Keratinocyte (primary cell): ENCODE measurements at regions not wholly inside any gene's neighbourhood (a gene's known extent, or its start where the extent isn't known, plus 50 kb on each side); places are given as distances from the start of the nearest gene placed in this dataset.
"Not testable (repeated sequence)": the region's sequence is repeated elsewhere in the genome, so short reads cannot be mapped to it uniquely, and the experiment has no call there.

Source experiments
- DNase-seq: peaks from one replicate; pipeline ENCODE4 v3.0.0-alpha.2; 2011; ENCODE audit warnings: low read depth, missing footprints, low spot score
- FAIRE-seq: peaks from 2 replicates; lab custom pipeline; 2011; peaks lifted over from hg19 to GRCh38; lab: Jason Lieb, UNC
- H2AFZ ChIP-seq: 2 replicates; pipeline ENCODE4 v1.6.0; 2012; ENCODE audit warnings: low read length, control low read depth, inconsistent platforms; ENCODE audit not compliant: control insufficient read depth
- H3K27ac ChIP-seq: 2 replicates; pipeline ENCODE4 v1.5.1; 2011; ENCODE audit warnings: low read length; ENCODE audit not compliant: control insufficient read depth, insufficient read depth
- H3K27me3 ChIP-seq: 3 replicates; pipeline ENCODE4 v1.6.0; 2011; ENCODE audit warnings: low read length; ENCODE audit not compliant: control insufficient read depth, insufficient read depth; ENCODE audit errors: extremely low read depth
- H3K36me3 ChIP-seq, 2 experiments: 2 replicates in 1 of 2; 3 replicates in 1 of 2; pipeline ENCODE4 v1.5.1; 2011; ENCODE audit warnings: low read length in 2 of 2, mild to moderate bottlenecking in 1 of 2; ENCODE audit not compliant: control insufficient read depth in 2 of 2, insufficient read depth in 2 of 2; ENCODE audit errors: extremely low read depth in 1 of 2
- H3K4me1 ChIP-seq: 3 replicates; pipeline ENCODE4 v1.5.1; 2011; ENCODE audit warnings: low read length; ENCODE audit not compliant: control insufficient read depth, insufficient read depth; ENCODE audit errors: extremely low read depth
- H3K4me2 ChIP-seq: 3 replicates; pipeline ENCODE4 v1.6.0; 2011; ENCODE audit warnings: low read depth, low read length; ENCODE audit not compliant: control insufficient read depth, insufficient read depth; ENCODE audit errors: extremely low read depth
- H3K4me3 ChIP-seq, 3 experiments: fragments of 200-600 bp in 1 of 3; sonication (generic) in 1 of 3; 2 replicates in 2 of 3; 3 replicates in 1 of 3; pipeline ENCODE4 v1.5.1; 2011 to 2016; ENCODE audit warnings: low read length in 3 of 3, mild to moderate bottlenecking in 3 of 3, control low read depth in 2 of 3, inconsistent platforms in 1 of 3, low read depth in 1 of 3, mixed read lengths in 1 of 3, mixed run types in 1 of 3, moderate library complexity in 1 of 3; ENCODE audit not compliant: control insufficient read depth in 2 of 3, insufficient read depth in 2 of 3; ENCODE audit errors: extremely low read depth in 1 of 3
- H3K79me2 ChIP-seq: 2 replicates; pipeline ENCODE4 v1.6.0; 2012; ENCODE audit warnings: low read length; ENCODE audit not compliant: control insufficient read depth, insufficient read depth
- H3K9ac ChIP-seq: 3 replicates; pipeline ENCODE4 v1.6.0; 2011; ENCODE audit warnings: low read length; ENCODE audit not compliant: control insufficient read depth, insufficient read depth; ENCODE audit errors: extremely low read depth
- H3K9me1 ChIP-seq: 3 replicates; pipeline ENCODE4 v1.6.0; 2011; ENCODE audit warnings: low read length; ENCODE audit not compliant: control insufficient read depth, insufficient read depth; ENCODE audit errors: extremely low read depth
- H3K9me3 ChIP-seq: 2 replicates; pipeline ENCODE4 v1.5.1; 2012; ENCODE audit warnings: low read depth, low read length; ENCODE audit not compliant: control insufficient read depth
- H4K20me1 ChIP-seq: 3 replicates; pipeline ENCODE4 v1.6.0; 2011; ENCODE audit warnings: low read length; ENCODE audit not compliant: control insufficient read depth, insufficient read depth; ENCODE audit errors: extremely low read depth
- CTCF ChIP-seq, 3 experiments: IDR thresholded peaks in 1 of 3; conservative IDR thresholded peaks in 1 of 3; optimal IDR thresholded peaks in 1 of 3; 2 replicates in 2 of 3; 3 replicates in 1 of 3; pipeline versions ENCODE3 to v1.5.1; 2011; ENCODE audit warnings: low read length in 3 of 3, mild to moderate bottlenecking in 3 of 3, moderate library complexity in 2 of 3, control low read depth in 1 of 3, inconsistent platforms in 1 of 3; ENCODE audit not compliant: insufficient read depth in 2 of 3; ENCODE audit errors: extremely low read depth in 1 of 3
- EZH2 ChIP-seq: IDR thresholded peaks from one replicate; pipeline ENCODE4 v1.6.1; 2012; ENCODE audit warnings: inconsistent platforms, mild to moderate bottlenecking, low read length, moderate library complexity
- dilution Hi-C: fragments of 300-500 bp; cut with MboI; formaldehyde crosslinking; loops from one replicate; pipeline ENCODE4 v1.7.0; 2020; ENCODE audit warnings: low sequenced_read_pairs; ENCODE audit not compliant: extremely low pct_ligation_motif_present

- TF ChIP-seq EZH2 (no peak), CTCF (optimal IDR thresholded peaks at IDR 0.05 in 1 of 3, IDR thresholded peaks at IDR 0.05 in 1 of 3, conservative IDR thresholded peaks at IDR 0.05 in 1 of 3; ENCODE audit: extremely low read depth in 1 of 3, insufficient read depth in 2 of 3, low read length in 3 of 3) (no peak)
- Histone ChIP-seq H3K27ac (no peak overlapping the region), H3K9me1 (no peaks in the 10 kb centered on the region), H3K27me3 (no peaks in the 10 kb centered on the region), H3K9me3 (no peaks in the 10 kb centered on the region), H3K79me2 (no peaks in the 10 kb centered on the region), H4K20me1 (no peaks in the 10 kb centered on the region), H3K9ac (no peak overlapping the region), H3K36me3 (no peaks in the 10 kb centered on the region), H2AFZ (no peak overlapping the region), H3K4me3 (no peak overlapping the region), H3K4me1 (no peaks in the 10 kb centered on the region), H3K4me2 (no peak overlapping the region)
- dilution Hi-C loops: no loop called here
- DNase-seq: no peak
- no peak for FAIRE-seq
Observed at GRCh38 chrX:54641530-54641929, 111.5 kb downstream of the GNL3L start.

GRCh38 chrX:54647607-54648006 lies 117.6 kb downstream of the GNL3L start:
- H3K9me3 ChIP-seq, H4K20me1 ChIP-seq, DNase-seq, H3K9me1 ChIP-seq, H3K9ac ChIP-seq, dilution Hi-C loops, H3K4me3 ChIP-seq, FAIRE-seq, H3K4me1 ChIP-seq, H3K27me3 ChIP-seq, H3K27ac ChIP-seq, H3K36me3 ChIP-seq, H2AFZ ChIP-seq, H3K79me2 ChIP-seq, H3K4me2 ChIP-seq: not testable (repeated sequence)

GRCh38 chrX:54659547-54659946 lies 129.5 kb downstream of the GNL3L start:
- dilution Hi-C loops: no loop called here
- H3K4me2 ChIP-seq: no peak overlapping the region
- no peak overlapping the region for H3K4me3 ChIP-seq
- H3K4me1 ChIP-seq: no peaks in the 10 kb centered on the region
- H3K36me3 ChIP-seq: no peaks in the 10 kb centered on the region
- no peak overlapping the region for H3K27ac ChIP-seq
- no peaks in the 10 kb centered on the region for H3K9me1 ChIP-seq
- no peak overlapping the region for H2AFZ ChIP-seq
- TF ChIP-seq EZH2 (no peak), CTCF (optimal IDR thresholded peaks at IDR 0.05 in 1 of 3, IDR thresholded peaks at IDR 0.05 in 1 of 3, conservative IDR thresholded peaks at IDR 0.05 in 1 of 3; ENCODE audit: extremely low read depth in 1 of 3, insufficient read depth in 2 of 3, low read length in 3 of 3) (no peak)
- DNase-seq: no peak
- no peaks in the 10 kb centered on the region for H3K79me2 ChIP-seq
- H3K9ac ChIP-seq: no peak overlapping the region
- no peaks in the 10 kb centered on the region for H4K20me1 ChIP-seq
- H3K9me3 ChIP-seq: no peaks in the 10 kb centered on the region
- no peak for FAIRE-seq
- H3K27me3 ChIP-seq: no peaks in the 10 kb centered on the region
